Caco-2 (cell line): ENCODE measurements at regions not wholly inside any gene's neighbourhood (a gene's known extent, or its start where the extent isn't known, plus 50 kb on each side); places are given as distances from the start of the nearest gene placed in this dataset.
"Not testable (repeated sequence)": the region's sequence is repeated elsewhere in the genome, so short reads cannot be mapped to it uniquely, and the experiment has no call there.

Experiments
- BruUV-seq: library from RNA; stranded (reverse); fragments of 400-500 nt; replicated peaks from 2 replicates; lab custom pipeline; 2021; lab: Mats Ljungman, UMichigan
- CTCF ChIA-PET: fragments of 300-600 bp; sonication (Branson Sonifier 250); formaldehyde crosslinking; loops from one replicate; lab custom pipeline; 2022; ENCODE audit warnings: antibody characterized with exemption; lab: Charles Lee
- POLR2A ChIA-PET: fragments of 300-600 bp; sonication (Branson Sonifier 250); formaldehyde crosslinking; loops from one replicate; lab custom pipeline; 2022; ENCODE audit warnings: antibody characterized with exemption; lab: Charles Lee
- DNase-seq, 2 experiments: peaks; one replicate each; pipeline versions ENCODE4 v3.0.0 to v3.0.0-alpha.2; 2020 to 2022
- H3K27me3 ChIP-seq: replicated peaks from 2 replicates; pipeline ENCODE4 v1.6.0; 2011; ENCODE audit warnings: low read length; ENCODE audit not compliant: control insufficient read depth, insufficient read depth
- H3K36me3 ChIP-seq: 2 replicates; pipeline ENCODE4 v1.5.1; 2011; ENCODE audit warnings: low read length; ENCODE audit not compliant: control insufficient read depth, insufficient read depth
- H3K4me1 ChIP-seq: fragments of 250-450 bp; sonication (Bioruptor Pico); 2 replicates; pipeline ENCODE4 v1.5.1; 2020; ENCODE audit warnings: mild to moderate bottlenecking
- H3K4me3 ChIP-seq: 2 replicates; pipeline ENCODE4 v1.5.1; 2011; ENCODE audit warnings: low read depth, mild to moderate bottlenecking, control low read depth, low read length
- H3K9me3 ChIP-seq: fragments of 250-450 bp; sonication (Bioruptor Pico); 2 replicates; pipeline ENCODE4 v1.5.1; 2020; ENCODE audit warnings: mild to moderate bottlenecking, moderate library complexity
- H3K27ac Mint-ChIP-seq: one replicate; pipeline ENCODE4 v1.8.0; 2022; ENCODE audit warnings: mixed read lengths; ENCODE audit not compliant: unreplicated experiment
- H3K27me3 Mint-ChIP-seq: one replicate; pipeline ENCODE4 v1.8.0; 2022; ENCODE audit warnings: mixed read lengths; ENCODE audit not compliant: insufficient read depth, unreplicated experiment
- H3K36me3 Mint-ChIP-seq: one replicate; pipeline ENCODE4 v1.8.0; 2022; ENCODE audit warnings: mild to moderate bottlenecking, mixed read lengths; ENCODE audit not compliant: insufficient read depth, unreplicated experiment
- H3K4me1 Mint-ChIP-seq: one replicate; pipeline ENCODE4 v1.8.0; 2022; ENCODE audit warnings: low read depth, mixed read lengths; ENCODE audit not compliant: unreplicated experiment
- H3K4me3 Mint-ChIP-seq: one replicate; pipeline ENCODE4 v1.8.0; 2022; ENCODE audit warnings: mild to moderate bottlenecking, moderate library complexity, mixed read lengths; ENCODE audit not compliant: unreplicated experiment
- H3K9me3 Mint-ChIP-seq: one replicate; pipeline ENCODE4 v1.8.0; 2022; ENCODE audit warnings: mixed read lengths; ENCODE audit not compliant: unreplicated experiment
- intact Hi-C: fragments of 100-400 bp; cut with micrococcal nuclease; formaldehyde crosslinking; loops from one replicate; pipeline ENCODE4 v1.10.0; 2022; ENCODE audit not compliant: unreplicated experiment
- TF ChIP-seq, protein P1 (sequence below), 2 experiments: fragments of 200-600 bp in 1 of 2; IDR thresholded peaks; 1 replicate in 1 of 2; 2 replicates in 1 of 2; pipeline versions ENCODE4 v1.5.1 to v1.8.0; 2011 to 2022; ENCODE audit warnings: antibody characterized with exemption in 1 of 2, control low read depth in 1 of 2, inconsistent platforms in 1 of 2, low read depth in 1 of 2, low read length in 1 of 2, mild to moderate bottlenecking in 1 of 2, moderate library complexity in 1 of 2; ENCODE audit not compliant: insufficient read depth in 1 of 2, severe bottlenecking in 1 of 2, unreplicated experiment in 1 of 2

DNA sequence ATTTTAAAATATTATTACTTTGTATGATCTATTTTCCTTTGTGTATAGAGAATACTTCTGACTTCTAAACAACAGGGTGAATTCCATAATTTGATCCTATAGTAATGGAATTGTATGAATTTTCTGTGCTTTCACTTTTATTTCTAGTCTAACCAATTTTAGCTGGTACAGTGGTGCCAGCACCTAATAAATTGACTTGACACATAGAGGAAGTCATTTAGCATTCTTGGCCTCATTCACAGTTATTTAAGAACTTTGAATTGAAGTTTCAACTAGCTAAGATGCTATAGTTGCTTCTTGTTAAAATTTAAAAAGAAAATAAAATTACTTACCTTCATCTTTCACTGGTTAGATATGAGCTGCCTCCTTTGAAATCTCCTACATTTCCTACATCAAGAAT, 220.4 kb downstream of the CPS1 start:
- intact Hi-C loops, result no loop called here

DNA sequence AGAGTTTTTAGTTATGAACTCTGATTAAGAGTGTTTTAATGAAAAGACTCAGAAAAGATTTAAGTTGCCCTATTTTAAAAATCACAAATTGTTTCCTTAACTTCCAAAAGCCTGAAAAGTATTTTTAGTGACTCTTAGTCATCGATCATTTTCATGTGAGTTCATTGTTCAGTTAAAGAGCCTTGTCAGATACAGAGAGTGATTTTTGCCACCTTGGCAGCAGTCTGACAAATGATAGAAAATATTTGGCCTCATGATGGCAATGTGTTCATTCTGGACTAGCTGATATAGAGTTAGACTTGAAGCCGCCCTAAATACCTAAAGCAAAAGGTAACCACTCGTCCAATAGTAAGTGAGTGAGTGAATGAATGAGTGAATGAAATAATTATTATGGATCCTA, 225.8 kb downstream of the CPS1 start:
- Mint-ChIP-seq H3K9me3 (no peaks in the 10 kb centered on the region), H3K36me3 (no peaks in the 10 kb centered on the region), H3K27me3 (peaks cover 7% of the 10 kb centered on the region), H3K4me1 (no peaks in the 10 kb centered on the region), H3K4me3 (no peak overlapping the region), H3K27ac (no peak overlapping the region)
- Histone ChIP-seq H3K36me3 (no peaks in the 10 kb centered on the region), H3K4me3 (no peak overlapping the region), H3K9me3 (no peaks in the 10 kb centered on the region), H3K4me1 (no peaks in the 10 kb centered on the region), H3K27me3 (no peaks in the 10 kb centered on the region; the same call in 1 of the 2 replicates)
- ChIA-PET CTCF (no interaction called here), POLR2A (no interaction called here)
- TF ChIP-seq, protein P1, sequence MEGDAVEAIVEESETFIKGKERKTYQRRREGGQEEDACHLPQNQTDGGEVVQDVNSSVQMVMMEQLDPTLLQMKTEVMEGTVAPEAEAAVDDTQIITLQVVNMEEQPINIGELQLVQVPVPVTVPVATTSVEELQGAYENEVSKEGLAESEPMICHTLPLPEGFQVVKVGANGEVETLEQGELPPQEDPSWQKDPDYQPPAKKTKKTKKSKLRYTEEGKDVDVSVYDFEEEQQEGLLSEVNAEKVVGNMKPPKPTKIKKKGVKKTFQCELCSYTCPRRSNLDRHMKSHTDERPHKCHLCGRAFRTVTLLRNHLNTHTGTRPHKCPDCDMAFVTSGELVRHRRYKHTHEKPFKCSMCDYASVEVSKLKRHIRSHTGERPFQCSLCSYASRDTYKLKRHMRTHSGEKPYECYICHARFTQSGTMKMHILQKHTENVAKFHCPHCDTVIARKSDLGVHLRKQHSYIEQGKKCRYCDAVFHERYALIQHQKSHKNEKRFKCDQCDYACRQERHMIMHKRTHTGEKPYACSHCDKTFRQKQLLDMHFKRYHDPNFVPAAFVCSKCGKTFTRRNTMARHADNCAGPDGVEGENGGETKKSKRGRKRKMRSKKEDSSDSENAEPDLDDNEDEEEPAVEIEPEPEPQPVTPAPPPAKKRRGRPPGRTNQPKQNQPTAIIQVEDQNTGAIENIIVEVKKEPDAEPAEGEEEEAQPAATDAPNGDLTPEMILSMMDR (IDR thresholded peaks at IDR 0.05; ENCODE audit: insufficient read depth in 1 of 2, low read depth in 1 of 2, low read length in 1 of 2, severe bottlenecking in 1 of 2, unreplicated experiment in 1 of 2), result no peak
- no TSS peak for BruUV-seq
- intact Hi-C loops, result no loop called here
- no peak for DNase-seq

More for the DNA sequence above, 220.4 kb downstream of the CPS1 start:
- H3K9me3 Mint-ChIP-seq, result peaks cover 17% of the 10 kb centered on the region
- no peaks in the 10 kb centered on the region for H3K4me1 Mint-ChIP-seq
- TF ChIP-seq, protein P1 (IDR thresholded peaks at IDR 0.05; ENCODE audit: insufficient read depth in 1 of 2, low read depth in 1 of 2, low read length in 1 of 2, severe bottlenecking in 1 of 2, unreplicated experiment in 1 of 2), result no peak
- ChIA-PET CTCF (no interaction called here), POLR2A (no interaction called here)
- BruUV-seq, result no TSS peak
- no peak overlapping the region for H3K4me3 Mint-ChIP-seq
- Histone ChIP-seq H3K4me1 (no peaks in the 10 kb centered on the region), H3K4me3 (no peak overlapping the region), H3K36me3 (no peaks in the 10 kb centered on the region), H3K9me3 (no peaks in the 10 kb centered on the region), H3K27me3 (no peaks in the 10 kb centered on the region)
- H3K27ac Mint-ChIP-seq, result no peak overlapping the region
- peaks cover 11% of the 10 kb centered on the region for H3K27me3 Mint-ChIP-seq
- DNase-seq, result no peak
- no peaks in the 10 kb centered on the region for H3K36me3 Mint-ChIP-seq

DNA sequence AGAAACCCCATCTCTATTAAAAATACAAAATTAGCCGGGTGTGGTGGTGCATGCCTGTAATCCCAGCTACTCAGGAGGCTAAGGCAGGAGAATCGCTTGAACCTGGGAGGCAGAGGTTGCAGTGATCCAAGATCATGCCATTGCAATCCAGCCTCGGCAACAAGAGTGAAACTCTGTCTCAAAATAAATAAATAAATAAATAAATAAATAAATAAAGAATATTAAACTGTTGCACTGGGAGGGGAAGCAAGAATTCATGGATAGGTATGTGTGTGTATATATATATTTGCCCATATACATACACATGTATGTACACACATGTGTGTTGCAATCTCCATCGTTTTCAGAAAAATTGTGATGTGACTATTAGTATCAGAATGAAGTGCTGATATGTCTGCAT, 231.4 kb downstream of the CPS1 start:
- H3K4me3 Mint-ChIP-seq, H3K4me1 Mint-ChIP-seq, DNase-seq, BruUV-seq, POLR2A ChIA-PET, H3K36me3 ChIP-seq, H3K9me3 Mint-ChIP-seq, H3K9me3 ChIP-seq, H3K4me1 ChIP-seq, H3K27me3 ChIP-seq, H3K4me3 ChIP-seq, H3K27ac Mint-ChIP-seq, H3K27me3 Mint-ChIP-seq, intact Hi-C loops, H3K36me3 Mint-ChIP-seq, CTCF ChIA-PET: not testable (repeated sequence)

DNA sequence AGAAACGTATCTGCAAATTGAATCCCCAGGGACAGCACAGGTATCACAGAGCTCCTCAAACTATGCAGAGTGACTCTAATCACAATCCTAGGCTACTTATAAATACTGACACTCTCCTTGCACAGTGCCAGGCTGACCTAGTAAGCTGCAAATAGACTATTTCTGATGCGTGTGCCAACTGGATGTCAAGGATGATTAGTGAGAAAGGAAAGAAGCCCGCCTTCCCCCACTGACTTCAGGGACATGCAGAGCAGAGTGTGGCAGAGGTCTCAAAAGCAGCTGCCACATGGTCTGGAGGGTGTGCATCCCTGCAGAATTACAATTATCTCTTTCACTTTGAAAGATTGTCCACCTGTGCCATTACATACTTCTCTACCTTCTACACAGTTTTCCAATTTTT, 235.6 kb downstream of the CPS1 start:
- H3K27ac Mint-ChIP-seq, result no peak overlapping the region
- ChIA-PET CTCF (no interaction called here), POLR2A (no interaction called here)
- no peaks in the 10 kb centered on the region for H3K27me3 ChIP-seq
- H3K9me3 Mint-ChIP-seq, result no peaks in the 10 kb centered on the region
- no TSS peak for BruUV-seq
- H3K4me3 ChIP-seq, result no peak overlapping the region
- DNase-seq, result no peak
- no peaks in the 10 kb centered on the region for H3K27me3 Mint-ChIP-seq
- no peaks in the 10 kb centered on the region for H3K36me3 Mint-ChIP-seq
- TF ChIP-seq, protein P1 (IDR thresholded peaks at IDR 0.05; ENCODE audit: insufficient read depth in 1 of 2, low read depth in 1 of 2, low read length in 1 of 2, severe bottlenecking in 1 of 2, unreplicated experiment in 1 of 2), result no peak
- intact Hi-C loops, result no loop called here
- no peaks in the 10 kb centered on the region for H3K36me3 ChIP-seq
- no peaks in the 10 kb centered on the region for H3K9me3 ChIP-seq
- H3K4me3 Mint-ChIP-seq, result no peak overlapping the region
- no peaks in the 10 kb centered on the region for H3K4me1 ChIP-seq
- no peaks in the 10 kb centered on the region for H3K4me1 Mint-ChIP-seq
